ENCODE measurements at regions not wholly inside any gene's neighbourhood (a gene's known extent, or its start where the extent isn't known, plus 50 kb on each side); places are given as distances from the start of the nearest gene placed in this dataset.

DNA sequence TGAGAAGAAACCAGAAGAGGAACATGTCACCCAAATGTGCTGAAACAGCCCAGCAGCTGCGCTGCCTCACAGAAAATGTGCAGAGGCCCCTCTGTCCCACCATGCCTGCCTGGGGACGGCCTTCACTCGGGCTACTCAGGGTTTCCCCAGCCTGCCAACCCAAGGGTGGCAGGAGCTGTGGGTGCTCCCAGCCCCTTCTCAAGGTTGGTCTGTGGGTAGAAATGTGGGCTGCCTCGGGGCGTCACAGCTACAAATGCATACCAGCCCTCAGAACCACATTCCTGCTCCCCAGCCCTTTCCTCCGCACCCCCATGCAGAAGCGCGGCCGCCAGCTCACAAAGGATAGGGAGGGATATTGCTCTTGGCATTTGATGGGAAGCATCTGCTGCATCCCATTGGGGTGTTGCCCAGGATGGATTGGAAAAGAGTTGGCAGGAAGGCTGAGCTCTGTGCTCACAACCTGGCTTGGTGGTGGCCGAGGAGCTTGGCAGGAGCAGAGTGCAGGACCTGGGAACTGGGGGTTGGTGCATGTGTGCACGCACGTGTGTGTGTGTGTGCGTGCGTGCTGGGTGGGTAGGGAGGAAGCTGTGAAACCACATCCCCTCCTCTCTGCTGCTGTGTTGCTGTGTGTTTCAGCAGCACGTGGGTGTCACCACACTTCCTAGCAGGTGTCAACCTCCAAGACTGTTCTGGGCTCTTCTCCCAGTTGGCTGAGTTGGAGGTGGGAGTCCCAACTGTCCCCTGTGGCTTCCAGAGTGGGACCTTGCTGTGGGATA, 304.4 kb downstream of the SEC14L1 start:
- intact Hi-C loops (cut with DNase I; ENCODE audit: low total_unique reads) = no loop called here

DNA sequence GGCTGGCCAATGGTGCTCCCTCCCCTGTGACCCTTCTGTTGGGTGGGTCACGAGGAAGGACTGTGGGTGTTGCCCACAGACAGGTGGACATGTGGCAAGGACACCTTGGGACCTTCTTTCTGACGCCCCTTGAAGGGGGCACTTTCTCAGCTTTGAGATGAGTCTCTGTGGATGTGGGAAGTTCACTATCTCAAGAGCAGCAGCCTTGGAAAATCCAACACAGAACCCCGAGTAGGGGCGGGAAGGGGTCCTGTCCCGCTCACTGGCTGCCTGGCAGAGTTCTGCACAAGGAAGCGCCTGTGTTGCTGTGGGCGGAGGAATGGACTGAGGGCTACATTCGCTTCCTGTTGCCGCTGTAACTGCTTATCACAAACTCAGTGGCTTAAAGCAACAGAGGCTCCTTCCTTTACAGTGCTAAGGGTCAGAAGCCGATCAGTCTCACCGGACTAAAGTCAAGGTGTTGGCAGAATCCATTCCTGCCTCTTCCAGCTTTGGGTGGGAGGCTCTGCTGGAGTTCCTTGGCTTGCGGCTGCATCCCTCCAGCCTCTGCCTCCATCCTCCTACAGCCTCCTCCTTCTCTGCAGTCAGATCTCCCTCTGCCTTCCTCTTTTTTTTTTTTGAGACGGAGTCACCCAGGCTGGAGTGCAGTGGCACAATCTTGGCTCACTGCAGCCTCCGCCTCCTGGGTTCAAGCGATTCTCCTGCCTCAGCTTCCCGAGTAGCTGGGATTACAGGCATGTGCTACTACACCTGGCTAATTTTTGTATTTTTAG, 305.2 kb downstream of the SEC14L1 start:
- DNase-seq = no peak
- intact Hi-C loops (cut with DNase I; ENCODE audit: low total_unique reads) = no loop called here
- no peaks in the 10 kb centered on the region for H3K36me3 ChIP-seq
- peaks cover 26 to 57% of the 10 kb centered on the region in 2 donors for H3K4me1 ChIP-seq
- no peaks in the 10 kb centered on the region for H3K9me3 ChIP-seq
- TF ChIP-seq POLR2A (IDR thresholded peaks at IDR 0.05) = no peak
- TF ChIP-seq, protein P1, sequence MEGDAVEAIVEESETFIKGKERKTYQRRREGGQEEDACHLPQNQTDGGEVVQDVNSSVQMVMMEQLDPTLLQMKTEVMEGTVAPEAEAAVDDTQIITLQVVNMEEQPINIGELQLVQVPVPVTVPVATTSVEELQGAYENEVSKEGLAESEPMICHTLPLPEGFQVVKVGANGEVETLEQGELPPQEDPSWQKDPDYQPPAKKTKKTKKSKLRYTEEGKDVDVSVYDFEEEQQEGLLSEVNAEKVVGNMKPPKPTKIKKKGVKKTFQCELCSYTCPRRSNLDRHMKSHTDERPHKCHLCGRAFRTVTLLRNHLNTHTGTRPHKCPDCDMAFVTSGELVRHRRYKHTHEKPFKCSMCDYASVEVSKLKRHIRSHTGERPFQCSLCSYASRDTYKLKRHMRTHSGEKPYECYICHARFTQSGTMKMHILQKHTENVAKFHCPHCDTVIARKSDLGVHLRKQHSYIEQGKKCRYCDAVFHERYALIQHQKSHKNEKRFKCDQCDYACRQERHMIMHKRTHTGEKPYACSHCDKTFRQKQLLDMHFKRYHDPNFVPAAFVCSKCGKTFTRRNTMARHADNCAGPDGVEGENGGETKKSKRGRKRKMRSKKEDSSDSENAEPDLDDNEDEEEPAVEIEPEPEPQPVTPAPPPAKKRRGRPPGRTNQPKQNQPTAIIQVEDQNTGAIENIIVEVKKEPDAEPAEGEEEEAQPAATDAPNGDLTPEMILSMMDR (IDR thresholded peaks at IDR 0.05) = no peak
- H3K4me3 ChIP-seq = no peak overlapping the region
- peak overlapping the region; percentile 66 to 76 for H3K27ac ChIP-seq
- no peaks in the 10 kb centered on the region for H3K27me3 ChIP-seq

More for the DNA sequence above, 304.4 kb downstream of the SEC14L1 start:
- peak; percentile 66 to 70 for DNase-seq
- H3K27me3 ChIP-seq = no peaks in the 10 kb centered on the region
- H3K36me3 ChIP-seq = no peaks in the 10 kb centered on the region
- no peak overlapping the region for H3K4me3 ChIP-seq
- TF ChIP-seq, protein P1 (IDR thresholded peaks at IDR 0.05) = no peak
- TF ChIP-seq POLR2A (IDR thresholded peaks at IDR 0.05) = no peak
- H3K4me1 ChIP-seq = peaks cover 24 to 58% of the 10 kb centered on the region in 2 donors
- peak overlapping the region; percentile 66 to 76 for H3K27ac ChIP-seq
- H3K9me3 ChIP-seq = no peaks in the 10 kb centered on the region

DNA sequence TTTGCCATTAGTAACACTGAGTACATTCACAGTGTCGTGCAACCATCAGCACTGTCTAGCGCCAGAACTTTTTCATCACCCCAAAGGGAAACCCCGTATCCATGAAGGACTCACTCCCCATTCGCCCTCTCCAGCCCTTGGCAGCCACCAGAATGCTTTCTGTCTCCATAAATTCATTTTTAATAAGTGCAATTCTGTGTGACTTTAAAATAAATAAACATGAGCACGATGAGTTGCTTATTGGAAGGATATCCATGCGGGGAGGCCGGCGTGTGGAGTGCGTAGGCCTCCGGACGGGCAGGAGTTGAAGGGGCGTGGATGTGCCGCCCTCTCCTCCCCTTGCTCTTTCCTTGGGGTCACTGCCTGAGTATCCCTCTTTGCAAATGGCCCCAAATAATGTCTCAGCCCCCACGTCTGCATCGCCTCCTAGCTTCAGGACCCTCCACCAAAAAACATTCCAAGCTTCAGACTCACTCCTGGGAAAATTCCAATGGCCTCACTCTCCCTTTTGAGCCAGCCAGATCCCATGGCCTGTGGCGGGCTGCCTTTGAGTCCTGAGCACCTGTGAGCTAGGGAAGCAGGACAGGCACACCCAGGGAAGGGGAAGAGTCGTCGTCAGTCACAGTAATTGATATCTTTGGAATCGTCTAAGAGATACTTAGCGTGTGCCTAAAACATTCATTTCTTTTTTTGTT, 306.3 kb downstream of the SEC14L1 start:
- Histone ChIP-seq H3K4me1 (peaks cover 26 to 58% of the 10 kb centered on the region in 2 donors), H3K36me3 (no peaks in the 10 kb centered on the region), H3K9me3 (no peaks in the 10 kb centered on the region), H3K27ac (peak overlapping the region; percentile 66 to 76), H3K27me3 (no peaks in the 10 kb centered on the region), H3K4me3 (no peak overlapping the region)
- peak in 1 of 2 donors; percentile 56 for DNase-seq
- no peak for TF ChIP-seq POLR2A (IDR thresholded peaks at IDR 0.05)
- TF ChIP-seq, protein P1 (IDR thresholded peaks at IDR 0.05) = peak in 1 of 4 experiments; percentile 4
- intact Hi-C loops (cut with DNase I; ENCODE audit: low total_unique reads) = no loop called here

DNA sequence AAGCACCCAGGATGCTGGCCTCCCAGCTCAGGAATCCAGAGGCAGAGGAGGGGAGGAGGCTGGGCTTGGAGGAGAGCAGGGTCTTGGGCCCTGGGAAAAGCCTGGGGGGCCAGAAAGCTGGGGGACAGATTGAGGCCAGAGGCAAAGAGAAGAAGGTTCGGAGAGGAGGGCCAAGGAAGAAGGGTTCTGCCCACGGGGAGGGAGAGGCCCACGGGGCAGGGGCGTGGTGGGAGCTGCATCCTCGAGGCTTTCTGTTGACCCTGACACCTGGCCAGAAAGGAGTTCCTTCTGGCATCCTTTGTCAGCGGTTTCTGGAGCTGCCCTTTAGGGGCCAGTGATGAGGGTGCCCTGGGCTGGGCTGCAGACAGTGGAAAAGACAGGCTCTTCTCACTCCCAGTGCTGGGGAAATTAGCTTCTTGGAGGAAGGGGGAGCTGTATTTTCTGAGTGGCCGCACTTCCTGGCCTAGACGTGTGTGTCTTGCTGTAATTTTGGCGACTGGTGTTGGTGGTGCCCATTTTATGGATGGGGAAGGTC, 308.7 kb downstream of the SEC14L1 start:
- peaks cover 20 to 62% of the 10 kb centered on the region in 2 donors for H3K4me1 ChIP-seq
- H3K36me3 ChIP-seq = no peaks in the 10 kb centered on the region
- no peak overlapping the region for H3K4me3 ChIP-seq
- intact Hi-C loops (cut with DNase I; ENCODE audit: low total_unique reads) = no loop called here
- H3K9me3 ChIP-seq = no peaks in the 10 kb centered on the region
- no peaks in the 10 kb centered on the region for H3K27me3 ChIP-seq
- TF ChIP-seq POLR2A (IDR thresholded peaks at IDR 0.05) = no peak
- TF ChIP-seq, protein P1 (IDR thresholded peaks at IDR 0.05) = no peak
- peak overlapping the region; percentile 90 to 94 for H3K27ac ChIP-seq
- DNase-seq = no peak
